Fibroblast of the aortic adventitia (primary cell): ENCODE measurements at regions not wholly inside any gene's neighbourhood (a gene's known extent, or its start where the extent isn't known, plus 50 kb on each side); places are given as distances from the start of the nearest gene placed in this dataset.
"Not testable (repeated sequence)": the region's sequence is repeated elsewhere in the genome, so short reads cannot be mapped to it uniquely, and the experiment has no call there.

Experiments
- DNase-seq: peaks from one replicate; pipeline ENCODE4 v3.0.0-alpha.2; 2010; ENCODE audit warnings: low read depth
- H3K4me3 ChIP-seq: 2 replicates; pipeline ENCODE4 v1.5.1; 2011; ENCODE audit warnings: low read depth, mild to moderate bottlenecking, control low read depth, low read length, moderate library complexity
- TF ChIP-seq, protein P1 (sequence below): IDR thresholded peaks from 2 replicates; pipeline ENCODE4 v1.5.1; 2011; ENCODE audit warnings: mild to moderate bottlenecking, low read length, control low read depth, inconsistent platforms; ENCODE audit not compliant: insufficient read depth

DNA sequence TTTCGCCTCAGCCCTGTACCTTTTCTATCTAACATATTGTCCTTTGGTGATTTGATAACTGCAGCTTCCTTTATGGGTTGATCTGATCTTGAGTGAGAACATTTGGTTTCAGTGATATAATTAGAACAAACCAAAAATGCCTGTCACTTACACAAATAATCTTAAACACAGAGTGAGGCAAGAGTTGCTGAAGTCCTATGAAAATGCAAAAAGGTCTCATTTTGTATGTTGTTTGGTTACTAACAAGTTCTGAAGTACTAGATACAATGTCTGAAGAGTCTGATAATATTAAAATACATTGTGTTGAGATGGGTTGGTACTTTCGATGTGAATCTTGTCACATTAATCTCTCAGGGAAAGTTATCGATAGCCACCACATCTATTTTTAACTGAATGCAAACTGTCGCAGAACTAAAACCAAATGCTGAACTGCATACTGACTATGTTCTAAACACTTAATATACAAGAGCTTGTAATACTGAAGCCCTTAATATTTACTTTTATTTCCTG lies 70.4 kb upstream of the TMED7 start:
- no peak overlapping the region for H3K4me3 ChIP-seq
- DNase-seq = no peak
- TF ChIP-seq, protein P1, sequence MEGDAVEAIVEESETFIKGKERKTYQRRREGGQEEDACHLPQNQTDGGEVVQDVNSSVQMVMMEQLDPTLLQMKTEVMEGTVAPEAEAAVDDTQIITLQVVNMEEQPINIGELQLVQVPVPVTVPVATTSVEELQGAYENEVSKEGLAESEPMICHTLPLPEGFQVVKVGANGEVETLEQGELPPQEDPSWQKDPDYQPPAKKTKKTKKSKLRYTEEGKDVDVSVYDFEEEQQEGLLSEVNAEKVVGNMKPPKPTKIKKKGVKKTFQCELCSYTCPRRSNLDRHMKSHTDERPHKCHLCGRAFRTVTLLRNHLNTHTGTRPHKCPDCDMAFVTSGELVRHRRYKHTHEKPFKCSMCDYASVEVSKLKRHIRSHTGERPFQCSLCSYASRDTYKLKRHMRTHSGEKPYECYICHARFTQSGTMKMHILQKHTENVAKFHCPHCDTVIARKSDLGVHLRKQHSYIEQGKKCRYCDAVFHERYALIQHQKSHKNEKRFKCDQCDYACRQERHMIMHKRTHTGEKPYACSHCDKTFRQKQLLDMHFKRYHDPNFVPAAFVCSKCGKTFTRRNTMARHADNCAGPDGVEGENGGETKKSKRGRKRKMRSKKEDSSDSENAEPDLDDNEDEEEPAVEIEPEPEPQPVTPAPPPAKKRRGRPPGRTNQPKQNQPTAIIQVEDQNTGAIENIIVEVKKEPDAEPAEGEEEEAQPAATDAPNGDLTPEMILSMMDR = no peak

GRCh38 chr5:115695310-115695880 lies 69.6 kb upstream of the TMED7 start:
- TF ChIP-seq, protein P1 = no peak
- DNase-seq = no peak
- no peak overlapping the region for H3K4me3 ChIP-seq

DNA sequence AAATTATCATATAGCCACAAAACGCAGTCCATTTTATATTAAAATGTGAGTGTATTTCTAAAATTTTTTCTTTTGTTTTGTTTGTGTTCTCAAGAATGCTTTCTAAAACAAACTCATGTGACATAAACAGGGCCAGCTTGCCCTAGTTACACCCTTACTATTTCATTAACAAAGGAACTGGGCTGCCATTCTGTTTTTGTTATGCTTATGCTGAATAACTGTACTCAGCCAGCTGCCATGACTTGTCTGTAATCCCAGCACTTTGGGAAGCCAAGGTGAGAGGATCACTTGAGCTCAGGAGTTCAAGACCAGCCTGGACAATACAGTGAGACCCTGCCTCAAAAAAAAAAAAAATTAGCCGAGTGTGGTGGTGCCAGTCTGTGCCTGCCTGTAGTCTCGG lies 66.0 kb upstream of the TMED7 start:
- not testable (repeated sequence) for DNase-seq, H3K4me3 ChIP-seq

DNA sequence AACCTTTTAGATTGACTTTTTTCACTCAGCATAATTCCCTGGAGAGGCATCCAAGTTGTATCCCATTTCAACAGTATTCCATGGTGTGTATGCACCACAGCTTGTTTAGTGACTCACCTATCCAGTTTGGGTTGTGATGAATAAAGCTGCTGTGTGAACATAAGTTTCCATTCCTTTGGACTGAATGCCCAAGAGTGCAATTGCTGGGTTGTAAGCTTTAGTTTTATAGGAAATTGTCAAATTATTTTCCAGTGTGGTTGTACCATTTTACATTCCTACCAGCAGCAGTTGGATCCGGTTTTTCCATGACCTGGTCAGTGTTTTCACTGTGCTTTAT lies 60.9 kb upstream of the TMED7 start:
- DNase-seq = peak; percentile 70
- TF ChIP-seq, protein P1 = no peak
- no peak overlapping the region for H3K4me3 ChIP-seq

- TF ChIP-seq, protein P1 = no peak
- DNase-seq = peak; percentile 77
- no peak overlapping the region for H3K4me3 ChIP-seq
These were observed 60.4 kb upstream of the TMED7 start for GRCh38 chr5:115686051-115686737.

DNA sequence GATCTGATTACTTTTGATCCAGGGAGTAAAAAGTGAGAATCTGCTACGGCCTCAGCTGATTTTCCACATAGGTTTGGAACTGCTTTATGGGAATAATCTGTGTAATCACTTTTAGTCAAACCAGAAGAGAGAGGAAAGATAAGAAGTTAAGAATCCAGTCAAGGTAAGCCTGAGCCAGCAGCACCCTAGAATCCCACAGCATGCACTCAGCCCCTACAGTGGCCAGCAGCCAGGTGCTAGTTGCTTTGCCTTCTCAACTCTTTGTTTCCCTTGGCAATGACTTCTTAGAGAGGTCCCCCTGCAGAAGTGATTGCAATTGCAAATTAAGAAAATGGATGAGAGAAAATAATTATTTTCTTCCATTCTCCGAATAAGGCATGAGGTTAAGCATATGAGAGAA lies 59.7 kb upstream of the TMED7 start:
- no peak overlapping the region for H3K4me3 ChIP-seq
- TF ChIP-seq, protein P1 = no peak
- DNase-seq = peak; percentile 36

- no peak overlapping the region for H3K4me3 ChIP-seq
- TF ChIP-seq, protein P1 = no peak
- no peak for DNase-seq
These were observed 58.7 kb upstream of the TMED7 start for GRCh38 chr5:115684513-115685037.
